IPS-18a (cell line): ENCODE measurements at regions not wholly inside any gene's neighbourhood (a gene's known extent, or its start where the extent isn't known, plus 50 kb on each side); places are given as distances from the start of the nearest gene placed in this dataset.

Experiments
- H3K27ac ChIP-seq: one replicate; pipeline ENCODE4 v1.5.1; 2013; ENCODE audit warnings: low read length
- H3K27me3 ChIP-seq: one replicate; pipeline ENCODE4 v1.6.1; 2013; ENCODE audit warnings: mild to moderate bottlenecking, low read length; ENCODE audit not compliant: control insufficient read depth, insufficient read depth
- H3K36me3 ChIP-seq: one replicate; pipeline ENCODE4 v1.6.1; 2013; ENCODE audit warnings: low read depth, low read length; ENCODE audit not compliant: control insufficient read depth
- H3K4me1 ChIP-seq: one replicate; pipeline ENCODE4 v1.6.1; 2013; ENCODE audit warnings: low read depth, low read length; ENCODE audit not compliant: control insufficient read depth
- H3K4me3 ChIP-seq: one replicate; pipeline ENCODE4 v1.5.1; 2013; ENCODE audit warnings: low read length
- H3K9ac ChIP-seq: one replicate; pipeline ENCODE4 v1.6.1; 2013; ENCODE audit warnings: mild to moderate bottlenecking, low read length, moderate library complexity
- H3K9me3 ChIP-seq: one replicate; pipeline ENCODE4 v1.6.1; 2013; ENCODE audit warnings: low read depth, low read length; ENCODE audit not compliant: control insufficient read depth

- Histone ChIP-seq H3K9ac (no peak overlapping the region), H3K9me3 (no peaks in the 10 kb centered on the region), H3K4me3 (no peak overlapping the region), H3K27ac (no peak overlapping the region), H3K27me3 (no peaks in the 10 kb centered on the region), H3K4me1 (no peaks in the 10 kb centered on the region), H3K36me3 (no peaks in the 10 kb centered on the region)
These were observed 254.4 kb upstream of the JAG1 start for GRCh38 chr20:10927936-10928840.

GRCh38 chr20:10928841-10929421 is 255.1 kb upstream of the JAG1 start:
- no peak overlapping the region for H3K9ac ChIP-seq
- H3K27ac ChIP-seq = no peak overlapping the region
- no peak overlapping the region for H3K4me3 ChIP-seq
- no peaks in the 10 kb centered on the region for H3K36me3 ChIP-seq
- no peaks in the 10 kb centered on the region for H3K4me1 ChIP-seq
- no peaks in the 10 kb centered on the region for H3K27me3 ChIP-seq
- H3K9me3 ChIP-seq = no peaks in the 10 kb centered on the region

- Histone ChIP-seq H3K36me3 (no peaks in the 10 kb centered on the region), H3K27ac (no peak overlapping the region), H3K9me3 (no peaks in the 10 kb centered on the region), H3K9ac (no peak overlapping the region), H3K4me1 (no peaks in the 10 kb centered on the region), H3K27me3 (no peaks in the 10 kb centered on the region), H3K4me3 (no peak overlapping the region)
These were observed 262.0 kb upstream of the JAG1 start for GRCh38 chr20:10935658-10936402.

- no peak overlapping the region for H3K9ac ChIP-seq
- no peaks in the 10 kb centered on the region for H3K4me1 ChIP-seq
- no peak overlapping the region for H3K4me3 ChIP-seq
- H3K27me3 ChIP-seq = no peaks in the 10 kb centered on the region
- H3K9me3 ChIP-seq = no peaks in the 10 kb centered on the region
- H3K36me3 ChIP-seq = no peaks in the 10 kb centered on the region
- H3K27ac ChIP-seq = no peak overlapping the region
These were observed 263.0 kb upstream of the JAG1 start for GRCh38 chr20:10936786-10937185.

- Histone ChIP-seq H3K36me3 (no peaks in the 10 kb centered on the region), H3K4me1 (no peaks in the 10 kb centered on the region), H3K9me3 (no peaks in the 10 kb centered on the region), H3K9ac (no peak overlapping the region), H3K4me3 (no peak overlapping the region), H3K27ac (no peak overlapping the region), H3K27me3 (no peaks in the 10 kb centered on the region)
These were observed 265.6 kb upstream of the JAG1 start for GRCh38 chr20:10939331-10939941.

- Histone ChIP-seq H3K4me3 (no peak overlapping the region), H3K27ac (no peak overlapping the region), H3K9ac (no peak overlapping the region), H3K9me3 (no peaks in the 10 kb centered on the region), H3K4me1 (no peaks in the 10 kb centered on the region), H3K27me3 (no peaks in the 10 kb centered on the region), H3K36me3 (no peaks in the 10 kb centered on the region)
These were observed 267.1 kb upstream of the JAG1 start for GRCh38 chr20:10940941-10941340.

GRCh38 chr20:10943686-10944265 is 270.0 kb upstream of the JAG1 start:
- Histone ChIP-seq H3K4me3 (no peak overlapping the region), H3K9me3 (no peaks in the 10 kb centered on the region), H3K4me1 (no peaks in the 10 kb centered on the region), H3K9ac (no peak overlapping the region), H3K36me3 (no peaks in the 10 kb centered on the region), H3K27ac (no peak overlapping the region), H3K27me3 (no peaks in the 10 kb centered on the region)

- H3K9me3 ChIP-seq = no peaks in the 10 kb centered on the region
- no peak overlapping the region for H3K4me3 ChIP-seq
- no peak overlapping the region for H3K9ac ChIP-seq
- no peaks in the 10 kb centered on the region for H3K4me1 ChIP-seq
- H3K27me3 ChIP-seq = no peaks in the 10 kb centered on the region
- no peaks in the 10 kb centered on the region for H3K36me3 ChIP-seq
- no peak overlapping the region for H3K27ac ChIP-seq
These were observed 272.5 kb upstream of the JAG1 start for GRCh38 chr20:10946124-10946880.

- H3K36me3 ChIP-seq = no peaks in the 10 kb centered on the region
- no peaks in the 10 kb centered on the region for H3K27me3 ChIP-seq
- peaks cover 5% of the 10 kb centered on the region for H3K4me1 ChIP-seq
- H3K9me3 ChIP-seq = no peaks in the 10 kb centered on the region
- H3K9ac ChIP-seq = no peak overlapping the region
- no peak overlapping the region for H3K4me3 ChIP-seq
- no peak overlapping the region for H3K27ac ChIP-seq
These were observed 273.9 kb upstream of the JAG1 start for GRCh38 chr20:10947726-10948125.

- H3K4me1 ChIP-seq = peaks cover 5% of the 10 kb centered on the region
- no peak overlapping the region for H3K27ac ChIP-seq
- H3K9me3 ChIP-seq = no peaks in the 10 kb centered on the region
- H3K27me3 ChIP-seq = no peaks in the 10 kb centered on the region
- no peak overlapping the region for H3K4me3 ChIP-seq
- no peaks in the 10 kb centered on the region for H3K36me3 ChIP-seq
- no peak overlapping the region for H3K9ac ChIP-seq
These were observed 276.4 kb upstream of the JAG1 start for GRCh38 chr20:10949930-10950783.
